Glutamatergic neuron (in vitro differentiated cells): ENCODE measurements at regions not wholly inside any gene's neighbourhood (a gene's known extent, or its start where the extent isn't known, plus 50 kb on each side); places are given as distances from the start of the nearest gene placed in this dataset.

Experiments
- DNase-seq: peaks from one replicate; pipeline ENCODE4 v3.0.0; 2022
- H3K27ac Mint-ChIP-seq: one replicate; pipeline ENCODE4 v1.8.0; 2020; ENCODE audit warnings: mild to moderate bottlenecking, mixed read lengths, inconsistent platforms; ENCODE audit not compliant: unreplicated experiment
- H3K27me3 Mint-ChIP-seq: one replicate; pipeline ENCODE4 v1.8.0; 2020; ENCODE audit warnings: mild to moderate bottlenecking, moderate library complexity, mixed read lengths, inconsistent platforms; ENCODE audit not compliant: unreplicated experiment
- H3K36me3 Mint-ChIP-seq: one replicate; pipeline ENCODE4 v1.8.0; 2020; ENCODE audit warnings: mild to moderate bottlenecking, mixed read lengths, inconsistent platforms; ENCODE audit not compliant: unreplicated experiment
- H3K4me1 Mint-ChIP-seq: one replicate; pipeline ENCODE4 v1.8.0; 2020; ENCODE audit warnings: mild to moderate bottlenecking, low read depth, mixed read lengths, inconsistent platforms; ENCODE audit not compliant: unreplicated experiment
- H3K4me3 Mint-ChIP-seq: one replicate; pipeline ENCODE4 v1.8.0; 2020; ENCODE audit warnings: mild to moderate bottlenecking, mixed read lengths, inconsistent platforms; ENCODE audit not compliant: unreplicated experiment
- H3K9me3 Mint-ChIP-seq: one replicate; pipeline ENCODE4 v1.8.0; 2020; ENCODE audit warnings: mild to moderate bottlenecking, moderate library complexity, mixed read lengths, inconsistent platforms; ENCODE audit not compliant: unreplicated experiment
- TF ChIP-seq, protein P1 (sequence below): fragments of 200-600 bp; sonication (generic); IDR thresholded peaks from one replicate; pipeline ENCODE4 v1.5.0; 2021; ENCODE audit not compliant: partially characterized antibody, unreplicated experiment

DNA sequence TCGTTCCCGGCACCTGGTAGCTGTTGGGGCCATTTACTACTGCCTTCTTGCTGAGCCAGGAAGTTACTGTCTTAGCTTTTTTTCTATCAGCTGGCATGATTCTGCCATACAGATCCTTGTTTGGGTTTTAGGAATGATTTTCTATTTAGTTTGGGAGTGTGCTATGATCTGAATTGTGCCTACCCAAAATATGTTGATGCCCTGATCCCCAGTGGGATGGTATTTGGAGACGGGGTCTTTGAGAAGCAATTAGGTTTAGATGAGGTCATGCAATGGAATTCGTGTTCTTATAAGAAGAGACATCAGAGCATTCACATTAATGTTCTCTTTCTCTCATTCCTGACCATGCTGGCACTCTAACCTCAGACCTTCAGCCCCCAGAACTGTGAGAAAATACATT lies 59.4 kb upstream of the HS3ST2 start:
- Mint-ChIP-seq H3K27ac (no peak overlapping the region), H3K4me3 (no peak overlapping the region), H3K9me3 (peaks cover 2% of the 10 kb centered on the region), H3K4me1 (peaks cover 11% of the 10 kb centered on the region), H3K36me3 (no peaks in the 10 kb centered on the region), H3K27me3 (peaks cover 2% of the 10 kb centered on the region)
- TF ChIP-seq, protein P1, sequence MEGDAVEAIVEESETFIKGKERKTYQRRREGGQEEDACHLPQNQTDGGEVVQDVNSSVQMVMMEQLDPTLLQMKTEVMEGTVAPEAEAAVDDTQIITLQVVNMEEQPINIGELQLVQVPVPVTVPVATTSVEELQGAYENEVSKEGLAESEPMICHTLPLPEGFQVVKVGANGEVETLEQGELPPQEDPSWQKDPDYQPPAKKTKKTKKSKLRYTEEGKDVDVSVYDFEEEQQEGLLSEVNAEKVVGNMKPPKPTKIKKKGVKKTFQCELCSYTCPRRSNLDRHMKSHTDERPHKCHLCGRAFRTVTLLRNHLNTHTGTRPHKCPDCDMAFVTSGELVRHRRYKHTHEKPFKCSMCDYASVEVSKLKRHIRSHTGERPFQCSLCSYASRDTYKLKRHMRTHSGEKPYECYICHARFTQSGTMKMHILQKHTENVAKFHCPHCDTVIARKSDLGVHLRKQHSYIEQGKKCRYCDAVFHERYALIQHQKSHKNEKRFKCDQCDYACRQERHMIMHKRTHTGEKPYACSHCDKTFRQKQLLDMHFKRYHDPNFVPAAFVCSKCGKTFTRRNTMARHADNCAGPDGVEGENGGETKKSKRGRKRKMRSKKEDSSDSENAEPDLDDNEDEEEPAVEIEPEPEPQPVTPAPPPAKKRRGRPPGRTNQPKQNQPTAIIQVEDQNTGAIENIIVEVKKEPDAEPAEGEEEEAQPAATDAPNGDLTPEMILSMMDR: no peak
- DNase-seq: no peak

DNA sequence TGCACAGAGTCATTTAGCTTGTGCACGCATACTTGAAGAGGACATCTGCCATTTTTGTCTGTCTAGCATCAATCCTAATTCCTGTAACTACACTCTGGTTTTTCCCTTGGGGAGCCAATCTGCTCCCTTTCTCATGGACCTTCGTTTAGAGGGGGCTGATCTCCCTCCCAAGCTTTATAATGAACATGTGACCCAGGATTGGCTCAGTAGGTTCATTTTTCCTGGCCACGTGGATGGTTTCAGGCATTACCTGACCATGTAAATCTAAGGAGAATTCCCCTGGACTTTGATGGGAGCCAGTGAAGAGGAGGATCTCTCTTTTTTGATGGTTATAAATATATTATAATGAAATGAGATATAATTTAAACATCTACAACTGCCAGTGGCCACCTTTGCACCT lies 56.8 kb upstream of the HS3ST2 start:
- Mint-ChIP-seq H3K4me3 (no peak overlapping the region), H3K4me1 (peaks cover 11% of the 10 kb centered on the region), H3K36me3 (no peaks in the 10 kb centered on the region), H3K27ac (no peak overlapping the region), H3K9me3 (peaks cover 2% of the 10 kb centered on the region), H3K27me3 (peaks cover 2% of the 10 kb centered on the region)
- TF ChIP-seq, protein P1: no peak
- no peak for DNase-seq

DNA sequence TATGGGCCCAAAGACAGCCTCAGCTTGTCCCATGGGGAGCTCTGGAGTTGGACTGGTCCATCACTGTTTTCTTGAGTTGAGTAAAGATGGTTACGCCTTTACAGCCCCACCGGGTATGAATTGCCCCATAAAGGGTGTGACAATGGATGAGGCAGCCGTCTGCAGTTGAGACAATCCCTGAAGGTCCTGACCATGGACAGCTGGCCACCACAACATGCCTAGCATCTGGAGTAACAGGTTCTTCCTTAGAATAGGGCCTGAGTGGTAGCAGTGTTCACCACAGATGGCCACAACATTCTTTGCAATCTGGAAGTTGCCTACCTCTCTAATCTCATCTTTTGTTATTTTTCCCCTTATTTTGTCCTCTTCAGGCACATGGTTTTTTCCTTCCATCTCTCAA lies 51.5 kb upstream of the HS3ST2 start:
- H3K27ac Mint-ChIP-seq: peak overlapping the region; percentile 14
- DNase-seq: no peak
- no peaks in the 10 kb centered on the region for H3K36me3 Mint-ChIP-seq
- peak overlapping the region; percentile 31 for H3K4me3 Mint-ChIP-seq
- TF ChIP-seq, protein P1: no peak
- peaks cover 13% of the 10 kb centered on the region for H3K9me3 Mint-ChIP-seq
- peaks cover 4% of the 10 kb centered on the region for H3K27me3 Mint-ChIP-seq
- H3K4me1 Mint-ChIP-seq: peaks cover 45% of the 10 kb centered on the region

DNA sequence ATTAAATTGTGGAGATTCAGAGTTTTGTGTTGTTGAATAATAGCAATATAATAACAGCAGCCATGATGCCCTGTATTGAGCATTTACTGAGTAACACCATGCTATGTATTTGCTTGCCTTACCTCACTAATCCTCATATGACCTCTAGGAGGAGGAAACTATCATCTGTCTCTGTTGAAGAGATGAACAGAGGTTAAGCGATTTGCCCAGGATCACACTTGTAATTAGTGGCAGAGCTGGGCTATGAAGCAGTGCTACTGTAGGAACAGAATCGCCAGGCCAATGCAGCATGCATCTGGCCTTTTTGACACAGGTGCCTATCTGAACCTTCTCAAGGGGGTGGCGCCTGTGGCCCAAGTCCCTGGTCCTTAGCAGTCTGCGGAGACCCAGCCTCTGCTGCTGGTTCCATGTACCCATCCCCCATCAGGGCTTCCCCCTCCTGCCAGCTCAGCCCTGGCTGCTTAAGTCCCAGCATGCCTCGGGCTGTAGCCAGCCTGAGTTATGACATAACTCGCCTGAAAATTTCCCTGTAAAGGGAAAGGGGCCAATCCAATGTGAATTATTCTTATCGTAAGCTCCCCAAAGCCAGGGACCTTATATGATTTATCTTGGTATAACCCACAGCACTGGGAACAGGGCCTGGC lies 50.4 kb upstream of the HS3ST2 start:
- peak; percentile 47 for DNase-seq
- Mint-ChIP-seq H3K27ac (peak overlapping the region; percentile 95), H3K36me3 (no peaks in the 10 kb centered on the region)

More for the DNA sequence above, 50.4 kb upstream of the HS3ST2 start:
- TF ChIP-seq, protein P1: no peak
- peaks cover 13% of the 10 kb centered on the region for H3K9me3 Mint-ChIP-seq
- peak overlapping the region; percentile 53 for H3K4me3 Mint-ChIP-seq
- peaks cover 4% of the 10 kb centered on the region for H3K27me3 Mint-ChIP-seq
- H3K4me1 Mint-ChIP-seq: peaks cover 45% of the 10 kb centered on the region
